ENCODE measurements at regions not wholly inside any gene's neighbourhood (a gene's known extent, or its start where the extent isn't known, plus 50 kb on each side); places are given as distances from the start of the nearest gene placed in this dataset.

DNA sequence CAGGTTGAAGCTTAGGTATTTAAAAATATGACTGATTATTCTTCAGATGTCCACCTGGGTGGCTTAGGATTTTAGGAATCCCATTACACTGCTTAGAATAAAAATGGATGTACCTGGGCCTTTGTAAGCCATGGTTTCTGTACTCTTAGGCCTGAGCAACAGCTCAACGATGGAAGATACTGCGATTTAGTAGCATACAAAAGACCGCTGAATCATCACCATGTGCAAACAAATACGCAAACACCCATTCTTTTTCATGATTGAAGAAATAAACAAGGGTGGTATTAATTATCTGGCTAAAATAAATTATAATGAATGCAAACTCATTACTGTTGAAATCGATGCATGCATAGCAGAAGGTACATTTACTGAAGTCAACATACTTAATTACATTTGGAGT, 188.9 kb downstream of the ZNF330 start:
- no peak for DNase-seq

DNA sequence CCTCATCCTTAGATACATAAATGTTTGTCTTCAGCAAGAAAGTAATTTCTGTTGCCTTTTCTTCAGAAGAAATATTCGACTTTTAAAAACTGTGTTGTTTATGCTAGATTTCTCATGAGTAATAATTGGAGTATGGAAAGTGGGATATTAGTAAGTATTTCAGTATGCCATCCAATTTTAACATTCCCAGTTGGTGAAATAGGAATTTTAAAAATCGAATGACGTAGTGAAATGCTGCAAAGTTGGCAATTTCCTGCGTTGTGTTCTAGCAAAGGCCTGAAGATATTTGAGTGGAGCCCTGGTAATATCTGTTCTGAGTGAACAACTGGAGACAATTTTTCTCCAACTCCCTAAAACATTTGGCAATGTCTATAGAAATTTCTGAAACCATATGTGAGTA, 190.1 kb downstream of the ZNF330 start:
- DNase-seq, result no peak

DNA sequence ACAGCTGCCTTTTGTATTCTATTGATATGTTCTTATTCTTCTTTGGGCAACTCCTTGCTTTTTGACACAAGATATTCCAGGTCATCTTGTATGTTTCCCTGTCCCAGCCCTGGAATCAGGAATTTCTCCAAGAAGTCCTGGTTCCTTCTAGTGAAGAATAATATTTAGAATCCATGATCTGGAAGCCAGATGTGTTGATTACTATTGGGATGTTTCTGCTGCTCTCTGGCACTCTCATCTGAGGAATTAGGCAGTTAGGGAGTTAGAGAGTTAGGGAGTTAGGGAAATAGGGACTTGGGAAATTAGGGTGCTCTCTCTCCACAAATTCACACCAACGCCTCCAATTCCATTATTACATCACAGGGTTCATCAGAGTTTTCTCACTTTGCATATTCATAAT, 191.2 kb downstream of the ZNF330 start:
- DNase-seq, result no peak

DNA sequence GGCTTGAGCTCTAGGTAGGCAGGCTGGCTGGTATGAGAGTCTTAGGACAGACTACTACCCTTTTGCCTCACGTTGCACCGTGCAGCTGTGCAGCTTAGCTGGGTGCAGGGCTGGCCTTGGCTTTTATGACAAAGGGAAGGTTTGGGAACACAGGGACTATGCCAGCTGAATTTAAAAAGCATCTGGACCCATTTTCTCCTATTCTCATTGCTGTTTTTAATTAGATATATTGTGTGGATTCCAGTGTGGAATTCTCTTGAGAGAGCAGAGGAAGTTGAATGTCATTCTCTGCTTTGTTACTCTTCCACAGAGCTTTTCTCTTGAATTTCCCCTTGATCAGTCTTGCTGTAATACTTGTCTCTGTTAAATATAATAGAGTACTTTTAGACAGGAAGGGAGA, 192.7 kb downstream of the ZNF330 start:
- no peak for DNase-seq

DNA sequence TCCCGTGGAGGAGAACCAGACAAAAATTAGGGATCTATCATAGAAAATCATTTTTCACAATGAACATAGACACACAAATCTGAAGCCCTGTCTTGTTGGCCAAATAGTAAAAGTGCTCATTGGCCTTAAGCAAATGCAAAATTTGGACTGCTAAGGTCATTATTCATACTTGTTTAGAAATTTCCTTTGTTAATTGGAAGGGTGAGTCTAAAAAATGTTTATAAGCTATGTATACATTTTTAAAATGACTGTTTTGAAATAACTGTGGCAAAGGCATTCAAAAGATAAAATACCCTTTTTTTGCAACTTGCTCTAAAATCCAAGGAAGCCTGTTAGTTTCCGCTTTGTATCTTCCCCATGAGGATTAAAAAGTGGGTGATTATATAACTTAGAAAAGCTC, 195.0 kb downstream of the ZNF330 start:
- DNase-seq, result no peak

DNA sequence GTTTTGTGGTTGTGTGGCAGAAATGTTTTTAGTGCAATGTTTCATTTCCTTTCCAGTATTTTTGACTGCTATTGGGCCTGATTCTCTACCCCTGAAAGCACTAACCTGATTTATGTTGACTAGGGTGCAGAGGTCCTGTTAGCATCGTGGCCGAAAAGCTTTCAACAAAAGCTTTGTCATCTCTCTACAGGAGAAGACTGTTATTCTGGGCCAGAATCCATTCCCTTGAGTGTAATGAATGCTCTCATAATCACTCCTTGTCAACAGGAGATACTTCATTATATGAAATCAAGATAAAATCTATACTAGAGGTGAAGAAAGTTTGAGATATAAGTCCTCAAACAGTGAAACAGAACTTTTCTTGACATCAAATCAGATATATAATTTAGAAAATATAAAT, 195.5 kb downstream of the ZNF330 start:
- no peak for DNase-seq

DNA sequence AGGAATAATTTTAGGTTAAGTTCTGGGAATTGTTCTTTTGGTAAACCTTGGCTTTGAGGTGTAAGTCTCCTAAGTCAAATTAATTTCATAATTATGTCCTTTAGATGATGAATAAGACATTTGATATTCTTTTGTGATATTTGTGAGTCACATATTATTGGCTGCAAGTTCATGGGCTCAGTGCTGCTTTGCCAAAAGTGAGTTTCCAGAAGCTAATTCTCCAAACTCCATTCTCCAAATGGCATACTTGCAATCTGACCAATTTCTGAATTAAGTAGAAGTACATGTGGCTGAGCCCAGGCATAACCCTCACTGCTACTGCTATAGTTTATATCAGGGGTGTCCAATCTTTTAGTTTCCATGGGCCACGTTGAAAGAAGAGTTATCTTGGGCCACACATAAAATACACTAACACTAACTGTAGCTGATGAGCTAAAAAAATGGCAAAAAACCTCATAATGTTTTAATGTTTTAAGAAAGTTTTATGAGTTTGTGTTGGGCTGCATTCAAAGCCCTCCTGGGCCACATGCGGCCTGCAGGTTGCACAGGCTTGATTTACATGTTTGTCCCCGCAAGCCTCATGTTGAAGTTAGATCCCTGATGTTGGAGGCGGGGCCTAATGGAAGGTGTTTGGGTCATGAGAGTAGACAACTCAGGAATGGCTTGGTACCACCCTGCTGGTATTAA, 196.1 kb downstream of the ZNF330 start:
- DNase-seq, result no peak

DNA sequence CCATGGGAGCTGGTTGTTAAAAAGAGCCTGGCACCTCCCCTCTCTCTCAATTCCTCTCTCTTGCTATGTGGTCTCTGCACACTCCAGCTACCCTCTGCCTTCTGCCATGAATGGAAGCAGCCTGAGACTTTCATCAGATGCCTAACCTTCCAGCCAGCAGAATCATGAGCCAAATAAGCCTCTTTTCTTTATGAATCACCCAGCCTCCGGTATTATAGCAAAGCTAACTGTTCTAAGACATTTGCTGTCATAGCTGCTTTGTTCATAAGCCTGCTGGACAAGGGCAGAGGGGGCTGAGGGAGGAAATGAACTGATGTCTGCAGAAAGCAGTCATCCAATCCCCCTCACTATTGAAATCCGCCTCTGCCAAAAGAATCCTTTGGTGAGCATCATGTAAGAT, 196.7 kb downstream of the ZNF330 start:
- DNase-seq, result no peak

DNA sequence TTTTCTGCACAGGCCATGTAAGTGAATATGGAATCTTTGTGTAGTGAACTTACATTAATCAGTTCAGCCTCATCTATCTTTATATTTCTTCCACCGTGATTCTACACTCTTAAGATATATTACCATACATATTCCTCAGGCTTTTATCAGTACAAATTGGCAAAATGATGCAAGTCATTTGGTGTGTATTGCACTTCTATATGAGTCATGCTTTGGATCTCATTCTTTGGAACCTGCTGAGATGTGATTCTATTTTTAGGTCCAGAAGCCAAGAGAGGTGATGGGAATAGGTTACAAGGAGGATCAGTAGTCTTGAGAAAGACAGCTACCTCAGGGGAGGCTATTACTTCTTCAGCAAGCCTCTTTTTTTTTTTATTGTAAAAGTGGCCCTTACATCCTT, 204.4 kb downstream of the ZNF330 start:
- DNase-seq, result no peak

DNA sequence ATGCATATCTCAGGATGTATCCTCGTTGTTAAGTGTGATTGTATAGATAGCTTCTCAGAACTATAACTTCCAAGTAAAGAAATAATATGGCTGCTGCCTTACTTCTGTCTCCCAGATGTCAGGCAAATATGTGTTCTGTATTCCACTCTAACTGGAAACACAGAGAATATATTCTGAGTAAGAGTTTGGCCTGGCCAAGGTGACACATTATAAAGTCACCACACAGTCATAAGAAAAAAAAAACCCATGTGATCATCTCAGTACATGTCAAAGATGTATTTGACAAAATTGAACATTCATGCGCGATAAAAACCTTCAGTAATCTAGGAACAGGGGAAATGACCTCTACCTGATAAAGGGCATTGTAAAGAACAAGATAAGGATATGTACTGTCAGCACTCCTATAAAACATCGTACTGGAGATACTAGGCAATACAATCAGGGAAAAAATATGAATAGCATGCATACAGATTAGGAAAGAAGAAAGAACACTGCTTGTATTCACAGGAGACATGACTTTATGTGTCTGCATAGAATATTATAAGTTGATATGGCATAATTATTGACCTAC, 207.1 kb downstream of the ZNF330 start:
- no peak for DNase-seq

DNA sequence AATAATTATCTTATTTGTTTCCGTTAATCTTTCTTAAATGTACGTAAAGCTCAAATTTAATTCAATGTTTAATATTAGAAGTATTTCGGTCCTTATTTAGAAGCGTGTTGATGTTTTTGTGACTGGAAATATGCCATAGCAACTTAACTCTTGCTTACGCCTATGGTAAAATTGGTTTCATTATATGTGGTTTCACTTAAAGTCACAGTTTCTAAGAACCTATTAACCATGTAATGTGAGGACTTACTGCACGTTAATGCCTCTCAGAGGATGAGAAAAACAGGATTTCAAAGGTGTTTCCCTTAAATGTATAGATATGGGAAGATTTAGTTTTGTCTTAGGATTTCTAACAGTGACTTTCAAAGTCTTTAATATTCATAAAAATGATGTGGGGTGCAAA, 206.4 kb upstream of the IL15 start:
- DNase-seq, result no peak

DNA sequence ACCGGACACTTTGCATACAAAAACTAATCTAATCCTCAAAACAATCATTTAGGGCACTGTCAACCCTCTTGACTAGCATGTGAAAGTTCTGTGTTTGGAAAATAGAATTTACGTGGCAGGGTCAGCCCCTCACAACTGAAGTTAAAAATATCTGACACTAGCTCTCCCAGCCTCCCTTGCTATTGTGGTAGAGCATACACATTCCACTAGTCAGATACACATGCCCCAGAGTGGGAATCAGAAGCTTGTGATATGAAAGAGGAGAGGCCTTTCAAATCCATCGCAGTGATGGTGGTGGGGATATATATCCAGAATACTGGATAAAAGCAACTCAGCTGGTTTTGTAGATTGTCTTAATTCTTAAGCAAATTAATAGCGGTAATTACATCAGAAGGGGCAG, 205.7 kb upstream of the IL15 start:
- no peak for DNase-seq

DNA sequence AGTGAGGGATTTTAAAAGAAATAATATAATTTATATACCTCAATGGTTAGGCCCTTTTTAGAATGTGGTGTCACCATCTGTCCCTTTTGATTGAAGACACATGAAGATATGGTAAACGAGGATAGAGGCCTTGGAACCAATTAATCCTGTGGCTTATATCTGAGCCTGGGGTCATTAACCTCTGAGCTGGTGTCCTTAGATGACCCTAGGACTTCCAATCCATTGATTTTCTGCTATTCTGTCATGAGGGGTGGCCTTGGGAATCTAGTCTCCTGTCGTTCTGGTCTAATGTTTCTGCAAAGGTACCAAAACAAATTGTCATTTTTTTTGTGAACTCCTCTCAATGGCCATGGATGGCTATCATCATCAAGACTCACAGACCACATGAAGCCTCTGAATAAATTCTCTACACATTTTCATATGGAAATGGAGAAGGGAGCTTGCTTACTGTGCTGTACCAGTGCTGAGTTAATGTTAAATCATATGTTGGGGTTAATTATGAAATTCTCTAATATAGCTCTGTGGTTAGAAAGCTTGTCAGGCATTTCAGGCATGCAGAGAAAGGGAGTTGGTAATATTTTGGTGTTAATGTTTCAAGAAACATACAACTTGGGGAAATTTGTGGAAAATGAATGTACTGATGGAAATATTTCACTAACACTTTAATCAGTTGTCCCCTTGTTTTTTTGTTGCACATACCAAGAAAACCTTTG, 204.2 kb upstream of the IL15 start:
- no peak for DNase-seq

DNA sequence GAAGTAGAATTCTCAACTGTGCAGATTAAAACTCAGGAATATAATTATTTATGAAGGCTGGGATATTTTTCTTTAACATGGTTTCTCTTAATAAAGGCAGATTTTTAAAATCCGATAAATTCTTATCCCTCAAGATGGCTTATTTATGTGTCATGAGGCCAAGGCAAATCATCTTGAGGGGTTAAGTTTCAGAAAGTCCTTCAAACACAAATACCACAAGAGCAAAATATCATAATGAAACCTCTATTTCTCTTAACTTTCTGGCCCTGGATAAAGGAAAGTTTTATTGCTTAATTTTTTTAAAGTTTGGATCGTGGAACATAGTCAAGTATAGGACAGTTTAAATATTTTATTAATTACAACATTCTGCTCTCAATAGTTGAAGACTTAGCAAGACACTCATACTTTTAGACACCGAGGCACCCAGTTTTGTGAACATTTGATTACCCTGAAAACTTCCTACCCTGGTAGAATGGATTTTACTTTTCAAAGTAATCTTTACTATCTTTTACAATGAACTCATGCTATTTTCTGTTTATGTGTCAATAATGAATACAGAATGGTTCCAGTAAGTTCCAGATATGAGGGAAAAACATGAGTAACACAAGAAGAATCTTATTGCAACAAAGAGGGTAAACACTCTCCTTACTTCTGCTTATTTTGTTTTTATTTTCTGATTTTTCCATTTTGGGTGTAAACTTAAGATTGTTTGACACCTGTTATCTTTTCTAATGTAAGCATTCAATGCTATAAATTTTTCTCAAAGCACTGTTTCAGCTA, 200.7 kb upstream of the IL15 start:
- DNase-seq, result no peak

DNA sequence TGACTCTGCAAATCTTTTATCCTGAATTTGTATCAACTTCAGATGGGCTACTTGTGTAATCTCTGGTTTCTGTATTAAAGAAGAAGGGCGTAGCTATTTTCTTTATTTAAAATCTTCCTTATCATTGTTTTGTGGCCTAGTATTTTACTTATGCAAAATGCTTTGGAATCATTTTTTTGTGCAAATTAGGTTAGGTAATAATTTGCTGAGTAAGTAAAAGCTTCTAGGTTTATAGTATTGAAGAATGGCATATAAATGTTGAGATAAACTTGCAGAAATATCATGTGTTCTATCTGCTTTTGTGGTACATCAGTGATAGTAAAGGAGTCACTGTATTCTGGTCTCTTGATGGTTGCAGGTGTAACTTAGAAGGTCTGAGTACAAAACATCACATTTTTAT, 197.2 kb upstream of the IL15 start:
- DNase-seq, result no peak

DNA sequence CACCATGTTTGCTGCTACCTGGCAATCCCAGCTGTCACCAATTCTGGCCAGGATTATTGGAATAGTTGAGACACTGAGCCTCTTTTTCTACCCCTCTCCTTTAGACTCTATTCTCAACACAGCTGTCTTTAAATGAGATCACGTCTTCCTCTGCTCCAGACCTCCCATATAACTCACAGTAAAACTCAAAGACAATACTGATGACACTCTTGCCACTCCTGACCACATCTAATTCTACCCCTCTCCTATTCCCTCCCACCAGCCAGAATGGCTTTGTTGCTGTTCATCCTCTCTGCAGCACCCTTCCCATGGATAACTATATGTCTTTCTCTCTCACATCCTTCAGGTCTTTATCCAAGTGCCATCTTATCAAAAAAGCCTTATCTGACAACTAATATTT, 188.6 kb upstream of the IL15 start:
- no peak for DNase-seq

DNA sequence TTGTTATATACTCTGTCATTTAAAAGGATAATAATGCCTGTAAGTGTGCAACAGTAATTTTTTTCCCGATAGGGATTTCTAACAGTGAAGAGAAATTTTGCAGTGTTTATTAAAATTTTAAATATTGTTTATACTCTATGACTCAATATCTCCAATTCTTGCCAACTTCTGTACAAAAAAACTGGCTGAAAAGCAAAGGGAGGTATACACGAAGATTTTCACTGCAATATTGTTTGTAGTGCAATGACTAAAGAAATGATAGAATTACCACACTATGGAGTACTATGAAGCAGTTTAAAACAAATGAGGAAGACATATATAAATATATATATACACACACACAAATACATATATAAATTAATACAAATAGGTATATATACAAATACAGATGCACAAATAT, 187.9 kb upstream of the IL15 start:
- no peak for DNase-seq

DNA sequence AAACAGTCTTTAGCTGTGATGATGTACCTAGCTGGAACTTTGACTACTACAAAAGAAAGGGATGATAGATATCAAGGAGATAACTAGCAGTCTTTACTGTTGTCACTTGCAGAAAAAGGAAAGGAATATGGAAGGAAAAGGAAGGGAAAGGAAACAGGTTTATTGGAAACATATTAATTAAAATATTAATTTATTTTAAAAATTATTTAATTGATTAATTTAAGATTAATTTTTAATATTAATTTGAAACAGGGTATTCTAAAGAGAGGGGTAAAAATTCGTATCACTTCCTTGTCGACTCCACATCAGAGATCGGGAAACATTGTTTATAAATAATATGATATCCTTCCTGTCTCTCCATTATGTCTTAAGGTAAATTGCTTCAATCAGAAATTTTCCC, 186.5 kb upstream of the IL15 start:
- DNase-seq, result no peak

DNA sequence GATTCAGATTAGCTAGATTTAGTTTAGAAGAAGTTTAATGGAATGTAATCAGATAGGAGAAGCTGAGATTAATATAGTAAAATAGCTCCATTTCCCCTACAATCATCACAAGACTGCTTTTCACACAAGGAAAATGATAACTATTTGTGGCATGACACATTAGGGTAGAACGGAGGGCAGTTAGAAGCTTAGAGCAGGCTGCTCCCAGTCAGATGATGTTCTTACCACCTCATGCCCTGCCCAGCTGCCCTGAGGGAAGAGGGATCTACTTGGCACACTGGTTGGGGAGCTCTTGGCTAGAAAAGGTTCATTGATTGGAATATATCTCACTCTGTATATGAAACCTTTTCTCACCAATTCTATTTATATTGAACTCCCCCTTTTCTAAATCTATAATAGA, 180.7 kb upstream of the IL15 start:
- DNase-seq, result no peak

DNA sequence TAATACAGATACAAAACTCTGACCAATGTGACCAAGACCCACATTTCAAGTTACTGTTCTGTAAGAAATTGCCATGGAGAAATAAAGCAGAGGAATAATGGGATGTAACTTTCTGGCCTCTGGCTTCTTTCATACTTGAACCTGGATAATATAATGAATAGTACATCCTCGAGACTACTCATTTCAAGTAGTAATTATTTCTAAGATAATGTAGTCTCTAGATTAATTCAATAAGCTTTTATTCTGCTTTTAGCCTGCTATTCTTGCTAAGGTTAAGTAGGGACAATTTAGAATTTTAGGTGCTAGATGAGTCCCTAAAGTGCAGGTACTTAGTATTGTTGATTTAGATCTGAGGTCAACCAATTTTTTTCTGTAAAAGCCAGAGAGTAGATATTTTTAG, 178.7 kb upstream of the IL15 start:
- DNase-seq, result no peak

DNA sequence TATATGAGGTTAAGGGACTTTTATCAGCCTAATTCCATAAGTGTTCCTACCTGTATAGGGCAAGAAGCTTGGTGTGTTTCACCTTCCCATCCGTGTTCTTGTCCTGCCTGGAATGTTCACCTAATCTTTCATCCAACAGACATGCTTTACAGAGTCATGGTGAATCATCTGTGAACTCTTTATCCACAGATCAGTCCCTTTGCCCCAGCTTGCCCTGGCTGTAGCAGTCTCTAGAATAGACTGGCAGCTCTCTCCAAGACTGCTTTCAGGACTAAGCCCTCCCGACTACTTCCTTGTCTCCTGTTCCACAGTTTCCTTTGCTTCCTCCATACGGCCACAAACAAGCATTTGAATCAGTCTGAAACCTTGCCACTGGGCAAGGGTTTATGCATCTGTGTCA, 177.9 kb upstream of the IL15 start:
- no peak for DNase-seq

DNA sequence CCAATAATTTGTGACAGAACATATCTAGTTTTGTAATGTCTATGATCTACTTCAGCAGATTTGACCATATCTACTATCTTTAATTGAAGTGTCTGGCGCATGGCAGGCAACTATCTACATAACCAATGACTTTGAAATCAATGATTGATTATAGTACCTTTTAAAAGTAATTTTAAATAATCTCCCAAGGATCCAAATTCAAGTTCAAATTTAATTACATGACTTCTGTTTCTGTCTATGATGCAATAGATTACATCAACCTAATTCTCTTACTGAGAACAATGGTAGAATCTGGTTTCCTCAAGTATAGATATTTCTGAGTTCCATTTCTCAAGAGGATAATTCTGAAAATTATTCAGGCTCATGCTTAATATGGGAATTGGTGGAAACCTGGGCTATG, 177.4 kb upstream of the IL15 start:
- no peak for DNase-seq

DNA sequence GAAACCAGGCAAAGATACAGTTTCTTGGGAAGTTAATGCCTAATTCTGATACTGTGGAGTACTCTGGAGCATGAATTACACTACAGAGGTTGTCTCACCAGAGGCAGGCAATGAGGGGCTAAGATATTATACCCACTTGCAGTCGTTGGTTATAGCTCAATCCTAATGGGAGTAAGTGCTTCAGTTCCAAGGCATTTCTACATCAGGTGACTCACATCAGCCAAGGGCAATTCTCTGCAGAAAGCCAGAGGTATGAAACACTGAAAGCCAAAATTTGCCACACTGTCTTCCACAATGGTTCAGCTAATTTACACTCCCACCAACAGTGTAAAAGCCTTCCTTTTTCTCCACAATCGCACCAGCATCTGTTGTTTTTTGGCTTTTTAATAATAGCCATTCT, 174.0 kb upstream of the IL15 start:
- DNase-seq, result no peak

DNA sequence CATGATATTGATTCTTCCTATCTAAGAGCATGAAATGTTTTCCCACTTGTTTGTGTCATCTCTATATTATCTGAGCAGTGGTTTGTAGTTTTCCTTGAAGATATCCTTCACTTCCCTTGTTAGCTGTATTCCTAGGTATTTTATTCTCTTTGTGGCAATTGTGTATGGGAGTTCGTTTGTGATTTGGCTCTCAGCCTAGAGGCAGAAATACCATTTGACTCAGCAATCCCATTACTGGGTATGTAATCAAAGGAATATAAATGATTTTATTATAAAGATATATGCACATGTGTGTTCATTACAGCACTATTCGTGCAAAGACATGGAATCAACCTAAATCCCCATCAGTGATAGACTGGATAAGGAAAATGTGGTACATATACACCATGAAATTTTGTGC, 172.7 kb upstream of the IL15 start:
- DNase-seq, result no peak

All from activated CD8-positive, alpha-beta memory T cell treated with anti-CD3 and anti-CD28 coated beads, Interleukin-2, amount 50 U/mL, for 4 hours (primary cell).